ENCODE measurements at regions not wholly inside any gene's neighbourhood (a gene's known extent, or its start where the extent isn't known, plus 50 kb on each side); places are given as distances from the start of the nearest gene placed in this dataset.

GRCh38 chr12:126086242-126086641 lies 1021.0 kb downstream of the AACS start:
- TF ChIP-seq CEBPB (IDR thresholded peaks at IDR 0.05): no peak
- no peak for TF ChIP-seq MAX (IDR thresholded peaks at IDR 0.05)
- no peak for TF ChIP-seq REST (IDR thresholded peaks at IDR 0.05; ENCODE audit: low read depth)
- TF ChIP-seq ZBTB7A (IDR thresholded peaks at IDR 0.05; ENCODE audit: low read depth): no peak
- TF ChIP-seq TEAD4 (IDR thresholded peaks at IDR 0.05): no peak
- no peak for TF ChIP-seq YY1 (IDR thresholded peaks at IDR 0.05; ENCODE audit: low read depth)
- TF ChIP-seq EP300 (IDR thresholded peaks at IDR 0.05; ENCODE audit: borderline replicate concordance): no peak
- no peak for TF ChIP-seq EGR1 (IDR thresholded peaks at IDR 0.05)
- TF ChIP-seq TCF12 (IDR thresholded peaks at IDR 0.05; ENCODE audit: low read depth): no peak
- TF ChIP-seq TAF1 (IDR thresholded peaks at IDR 0.05; ENCODE audit: low read depth): no peak
- no peak for TF ChIP-seq CREB1 (IDR thresholded peaks at IDR 0.05; ENCODE audit: low read depth)
- no peak for TF ChIP-seq USF1 (IDR thresholded peaks at IDR 0.05)
- TF ChIP-seq RAD21 (IDR thresholded peaks at IDR 0.05; ENCODE audit: low read depth): no peak
- TF ChIP-seq NFIC (IDR thresholded peaks at IDR 0.05): no peak
